KOPT-K1 (cell line): ENCODE measurements at regions not wholly inside any gene's neighbourhood (a gene's known extent, or its start where the extent isn't known, plus 50 kb on each side); places are given as distances from the start of the nearest gene placed in this dataset.
"Not testable (repeated sequence)": the region's sequence is repeated elsewhere in the genome, so short reads cannot be mapped to it uniquely, and the experiment has no call there.

ENCODE experiments used
- H3K27ac ChIP-seq: fragments of 200-600 bp; sonication (generic); 2 replicates; pipeline ENCODE4 v1.5.1; 2016; ENCODE audit warnings: antibody characterized with exemption, mild to moderate bottlenecking, low read depth, low read length; ENCODE audit not compliant: poor library complexity, severe bottlenecking
- H3K36me3 ChIP-seq: fragments of 200-600 bp; sonication (generic); 2 replicates; pipeline ENCODE4 v1.5.1; 2017; ENCODE audit warnings: antibody characterized with exemption, mild to moderate bottlenecking, low read length, moderate library complexity; ENCODE audit not compliant: insufficient read depth
- H3K9me3 ChIP-seq: fragments of 200-600 bp; sonication (generic); 2 replicates; pipeline ENCODE4 v1.5.1; 2017; ENCODE audit warnings: antibody characterized with exemption, low read length, mild to moderate bottlenecking; ENCODE audit not compliant: insufficient read depth, poor library complexity, severe bottlenecking

DNA sequence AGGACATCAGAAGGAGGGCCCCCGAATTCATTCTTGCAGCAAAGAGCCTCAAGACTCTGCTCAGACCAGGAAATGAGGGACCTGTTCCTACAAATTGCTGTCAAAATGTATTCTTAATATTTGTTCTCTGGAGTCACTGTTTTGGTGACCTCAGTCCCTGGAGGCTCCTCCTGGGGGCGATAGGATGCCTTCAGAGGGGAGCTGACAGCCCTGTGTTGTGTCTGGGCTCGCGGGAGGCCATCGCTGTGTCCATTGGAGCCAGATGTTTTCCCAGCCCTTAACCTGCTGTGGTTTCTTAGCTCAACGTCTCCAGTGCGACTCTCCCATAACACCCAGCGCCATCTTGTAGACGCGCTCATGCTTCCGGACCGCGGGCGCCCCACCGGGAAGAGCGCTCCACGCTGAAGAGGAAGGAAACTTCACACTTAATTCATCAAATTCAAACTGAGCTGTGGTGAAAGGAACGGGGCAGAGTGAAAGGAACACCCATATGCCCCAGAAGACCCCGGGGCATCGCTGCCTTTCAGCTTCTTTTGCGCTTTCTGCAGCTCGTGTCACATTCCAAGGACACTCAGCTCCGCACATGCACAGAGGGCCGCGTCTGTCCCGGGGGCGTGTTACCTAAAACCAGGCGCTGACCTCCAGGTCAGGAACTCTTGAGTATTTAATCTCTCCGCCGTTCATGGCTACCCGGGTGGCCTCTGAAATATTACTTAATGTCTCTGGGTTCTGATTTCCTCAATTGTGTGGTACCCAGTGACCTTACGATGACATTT, 112.3 kb upstream of the GDNF start:
- no peak overlapping the region for H3K27ac ChIP-seq
- no peaks in the 10 kb centered on the region for H3K36me3 ChIP-seq
- no peaks in the 10 kb centered on the region for H3K9me3 ChIP-seq

DNA sequence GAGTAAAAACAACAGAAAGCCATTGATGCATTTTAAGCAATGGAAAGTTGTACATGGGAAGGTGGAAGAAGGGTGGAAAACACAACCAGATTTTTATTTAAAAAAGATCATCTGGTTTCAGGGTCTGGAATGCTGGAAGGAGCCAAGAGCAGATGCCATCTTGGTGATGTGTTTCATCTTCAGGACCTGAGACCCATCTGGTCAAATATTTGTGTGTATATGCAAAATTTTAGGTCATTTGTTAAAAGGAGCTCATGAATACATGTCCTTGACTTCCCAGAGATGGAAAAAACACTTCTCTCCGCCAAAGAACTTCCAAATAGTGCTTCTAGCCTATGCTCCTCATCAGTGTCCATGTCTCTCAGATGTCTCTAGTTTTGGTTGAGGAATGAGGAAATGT, 110.6 kb upstream of the GDNF start:
- H3K27ac ChIP-seq = no peak overlapping the region
- H3K9me3 ChIP-seq = no peaks in the 10 kb centered on the region
- H3K36me3 ChIP-seq = no peaks in the 10 kb centered on the region

DNA sequence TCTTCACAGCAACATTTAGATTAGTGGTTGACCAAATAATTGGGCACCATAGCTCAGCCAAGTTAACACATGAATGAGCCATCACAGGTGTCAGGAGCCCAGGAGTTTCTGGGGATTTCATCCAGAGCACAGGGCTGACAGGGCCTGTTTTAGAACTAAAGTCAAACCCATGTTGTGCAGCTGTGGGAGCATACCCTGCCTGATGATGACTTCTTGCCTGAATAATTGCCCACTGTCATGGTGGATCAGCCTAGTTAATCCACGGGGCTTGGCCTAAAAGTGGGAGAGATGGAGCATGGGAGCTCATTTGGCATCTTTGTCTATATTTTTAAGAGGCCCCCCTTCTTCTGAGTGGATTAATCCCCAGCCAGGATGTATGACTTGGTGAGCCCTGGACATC, 105.6 kb upstream of the GDNF start:
- H3K27ac ChIP-seq = no peak overlapping the region
- no peaks in the 10 kb centered on the region for H3K36me3 ChIP-seq
- no peaks in the 10 kb centered on the region for H3K9me3 ChIP-seq

DNA sequence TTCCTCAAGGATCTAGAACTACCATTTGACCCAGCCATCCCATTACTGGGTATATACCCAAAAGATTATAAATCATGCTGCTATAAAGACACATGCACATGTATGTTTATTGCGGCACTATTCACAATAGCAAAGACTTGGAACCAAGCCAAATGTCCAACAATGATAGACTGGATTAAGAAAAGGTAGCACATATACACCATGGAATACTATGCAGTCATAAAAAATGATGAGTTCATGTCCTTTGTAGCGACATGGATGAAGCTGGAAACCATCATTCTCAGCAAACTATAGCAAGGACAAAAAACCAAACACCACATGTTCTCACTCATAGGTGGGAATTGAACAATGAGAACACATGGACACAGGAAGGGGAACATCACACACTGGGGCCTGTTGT, 103.3 kb upstream of the GDNF start:
- H3K27ac ChIP-seq, H3K9me3 ChIP-seq, H3K36me3 ChIP-seq: not testable (repeated sequence)

DNA sequence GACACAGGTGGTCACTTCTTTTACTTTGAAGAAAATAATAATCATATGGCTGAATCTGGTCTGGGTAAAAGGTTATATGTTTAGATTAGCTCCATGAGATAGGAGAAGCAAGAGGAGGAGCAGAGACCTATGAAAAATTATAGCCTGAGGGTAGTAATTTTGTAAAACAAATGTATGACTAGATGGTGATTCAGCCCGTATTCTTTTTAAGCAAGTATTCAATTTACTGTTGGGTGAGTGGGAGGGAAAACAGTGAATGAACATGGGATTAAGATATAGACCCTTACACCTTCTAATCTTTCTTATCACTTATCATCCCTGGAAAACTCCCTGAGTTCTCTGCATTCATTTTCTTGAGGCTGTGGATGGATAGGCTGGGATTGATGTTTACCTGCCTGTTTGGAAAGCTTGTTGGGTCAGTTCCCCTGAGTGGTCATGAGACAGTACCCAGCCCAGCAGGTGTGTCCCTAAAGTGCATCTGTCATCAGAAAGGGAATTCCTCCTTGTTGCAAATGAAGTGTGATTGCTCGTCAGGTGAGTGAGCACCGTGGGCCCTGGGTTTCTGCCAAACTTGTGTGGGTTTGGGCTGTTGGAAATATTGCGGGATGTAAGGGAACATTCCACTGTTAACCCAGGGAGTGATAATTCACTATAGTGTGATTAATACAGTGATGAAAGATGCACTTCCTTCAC, 101.2 kb upstream of the GDNF start:
- Histone ChIP-seq H3K9me3 (no peaks in the 10 kb centered on the region), H3K27ac (no peak overlapping the region), H3K36me3 (no peaks in the 10 kb centered on the region)

DNA sequence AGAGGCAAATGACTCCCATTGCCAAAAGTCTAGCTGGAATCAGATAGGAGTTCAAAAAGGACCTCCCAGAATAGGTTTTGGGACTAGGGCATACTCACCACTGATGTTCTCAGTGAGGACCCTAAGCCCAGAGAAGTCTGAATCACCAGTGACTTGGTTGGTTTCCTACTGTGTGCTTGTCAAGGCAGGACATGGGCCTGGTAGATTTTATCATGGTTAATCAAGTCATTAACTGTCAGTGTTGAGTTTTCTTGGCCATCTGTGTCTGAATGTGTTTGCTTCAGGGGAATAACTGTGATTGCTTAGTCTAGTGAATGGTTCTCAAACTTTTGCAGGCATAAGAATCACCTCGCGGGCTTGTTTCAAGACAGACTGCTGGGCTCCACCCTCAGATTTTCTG, 99.0 kb upstream of the GDNF start:
- H3K27ac ChIP-seq = no peak overlapping the region
- H3K36me3 ChIP-seq = no peaks in the 10 kb centered on the region
- no peaks in the 10 kb centered on the region for H3K9me3 ChIP-seq

DNA sequence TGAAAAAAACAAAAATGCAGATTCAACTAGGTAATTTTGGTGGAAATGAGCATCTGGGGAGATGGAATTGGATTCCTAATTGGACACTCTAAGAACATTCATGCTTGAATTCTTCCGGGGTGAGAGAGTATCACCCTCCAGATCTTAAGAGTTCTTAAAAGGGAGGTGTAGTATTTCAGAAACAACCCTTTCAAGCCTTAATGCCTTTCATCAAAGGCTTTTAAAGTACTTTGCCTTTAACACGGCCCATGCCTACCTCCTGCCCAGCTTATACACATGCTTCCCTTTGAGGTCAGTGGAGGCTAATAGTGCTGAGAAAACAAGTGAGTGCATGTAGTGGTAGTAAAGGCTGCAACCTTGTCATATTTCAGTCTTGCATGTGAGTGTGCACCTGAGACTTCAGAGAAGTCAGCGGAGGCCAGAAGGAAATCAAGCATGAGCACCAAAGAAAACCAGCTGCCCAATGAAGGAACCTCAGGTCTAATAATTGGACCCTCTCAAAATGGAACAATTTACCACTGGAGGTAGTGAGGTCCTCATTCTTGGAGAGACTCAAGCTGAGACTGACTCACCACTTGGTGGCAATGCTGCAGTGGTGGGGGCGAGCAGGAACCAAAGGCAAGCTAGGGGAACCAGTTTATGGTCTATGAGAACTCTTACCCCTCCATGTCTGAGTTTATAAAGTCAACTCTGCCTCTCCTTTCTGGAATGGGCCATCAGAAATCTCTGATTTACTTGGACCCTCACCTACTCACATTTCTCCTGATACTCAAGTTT, 98.4 kb upstream of the GDNF start:
- no peaks in the 10 kb centered on the region for H3K9me3 ChIP-seq
- no peak overlapping the region for H3K27ac ChIP-seq

DNA sequence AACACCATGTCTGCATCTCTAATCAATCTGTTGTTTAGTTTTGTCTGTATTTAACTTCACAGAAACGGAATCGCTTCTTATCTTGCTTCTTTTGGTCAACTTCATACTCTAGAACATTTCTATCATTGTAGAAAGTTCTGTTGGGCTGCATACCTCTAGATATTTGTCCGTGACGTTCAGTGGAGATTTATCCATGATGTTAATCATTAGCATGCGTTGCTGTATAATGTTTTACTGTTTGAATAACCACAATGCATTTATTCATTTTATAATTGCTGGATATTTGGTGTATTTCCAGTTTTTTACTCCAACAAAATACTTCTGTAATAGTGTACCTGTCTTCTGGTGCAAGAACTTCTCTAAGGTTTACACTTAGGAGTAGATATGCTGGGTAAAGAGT, 96.2 kb upstream of the GDNF start:
- Histone ChIP-seq H3K36me3 (no peaks in the 10 kb centered on the region), H3K27ac (no peak overlapping the region), H3K9me3 (no peaks in the 10 kb centered on the region)

More for the DNA sequence above, 98.4 kb upstream of the GDNF start:
- H3K36me3 ChIP-seq = no peaks in the 10 kb centered on the region

DNA sequence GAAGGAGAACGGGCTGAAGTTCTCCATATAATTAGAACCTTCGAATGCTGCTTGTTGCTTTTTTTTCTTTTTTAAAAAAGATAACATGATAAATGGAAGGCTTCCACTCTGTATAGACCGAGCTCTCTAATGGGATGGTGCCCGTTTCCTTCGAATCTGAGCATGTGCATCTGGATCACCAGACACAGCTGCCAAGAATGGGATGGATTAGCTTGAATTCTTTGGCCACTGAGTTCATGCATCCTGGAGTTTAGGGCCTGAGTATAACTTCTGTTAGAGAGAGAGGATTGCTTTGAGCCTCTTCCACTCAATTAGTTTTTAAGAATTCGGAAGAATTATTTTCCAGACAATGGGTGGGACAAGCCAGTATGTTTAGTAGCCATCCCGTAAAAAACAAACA, 93.7 kb upstream of the GDNF start:
- Histone ChIP-seq H3K9me3 (no peaks in the 10 kb centered on the region), H3K36me3 (no peaks in the 10 kb centered on the region), H3K27ac (no peak overlapping the region)

DNA sequence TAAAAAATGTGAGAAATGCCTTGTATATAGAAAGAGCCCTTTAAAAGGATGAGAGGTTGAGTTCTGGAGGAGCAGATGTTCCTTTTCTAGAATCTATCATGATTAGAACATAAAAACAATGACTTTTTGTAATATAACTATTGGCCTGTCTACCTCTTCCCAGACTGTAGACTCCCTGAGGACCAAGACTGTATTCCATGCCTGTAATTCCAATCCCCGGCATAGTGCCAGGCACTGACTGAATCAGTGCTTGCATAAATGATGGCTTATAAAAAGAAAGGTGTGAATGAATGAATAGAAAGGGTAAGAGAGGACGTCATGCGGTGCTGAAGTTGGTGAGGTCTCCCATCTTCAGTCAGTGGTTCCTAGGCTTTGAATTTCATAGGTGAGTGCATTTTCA, 92.6 kb upstream of the GDNF start:
- Histone ChIP-seq H3K27ac (no peak overlapping the region), H3K36me3 (no peaks in the 10 kb centered on the region), H3K9me3 (no peaks in the 10 kb centered on the region)

DNA sequence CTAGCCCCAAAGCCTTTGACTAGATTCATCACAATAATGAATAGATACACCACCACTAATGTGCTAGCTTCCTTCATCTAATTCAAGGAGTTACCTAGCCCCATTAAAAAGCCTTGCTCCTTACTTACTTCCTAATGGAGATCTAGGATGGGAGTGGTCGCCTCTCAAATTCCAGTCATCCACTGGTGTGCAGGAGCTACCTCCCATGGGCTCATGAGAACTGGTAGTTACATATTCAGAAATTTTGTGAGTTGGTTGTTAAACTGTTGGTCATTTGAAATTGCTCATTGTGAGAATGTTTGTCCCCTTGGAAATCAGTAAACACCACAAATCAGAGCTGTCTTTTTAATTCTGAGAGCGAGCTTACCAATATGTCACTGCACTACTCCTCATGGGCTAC, 91.7 kb upstream of the GDNF start:
- Histone ChIP-seq H3K36me3 (no peaks in the 10 kb centered on the region), H3K27ac (no peak overlapping the region), H3K9me3 (no peaks in the 10 kb centered on the region)

DNA sequence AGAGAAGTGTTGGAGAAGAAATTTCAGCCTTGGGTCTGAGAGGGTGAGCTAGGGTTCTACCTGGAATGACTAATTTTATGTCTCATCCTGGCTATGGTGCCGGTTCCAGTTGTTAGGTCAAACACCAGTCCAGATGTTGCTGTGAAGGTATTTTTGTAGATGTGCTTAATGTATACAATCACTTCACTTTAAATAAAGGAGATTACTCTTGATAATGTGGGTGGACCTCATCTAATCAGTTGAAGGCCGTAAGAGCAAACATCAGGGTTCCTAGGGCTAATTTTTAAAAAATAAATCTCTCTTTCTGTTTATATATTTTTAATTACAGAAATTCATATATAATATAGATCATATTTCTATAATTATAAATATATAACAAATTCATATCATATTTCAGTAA, 90.5 kb upstream of the GDNF start:
- Histone ChIP-seq H3K36me3 (no peaks in the 10 kb centered on the region), H3K9me3 (no peaks in the 10 kb centered on the region), H3K27ac (no peak overlapping the region)

DNA sequence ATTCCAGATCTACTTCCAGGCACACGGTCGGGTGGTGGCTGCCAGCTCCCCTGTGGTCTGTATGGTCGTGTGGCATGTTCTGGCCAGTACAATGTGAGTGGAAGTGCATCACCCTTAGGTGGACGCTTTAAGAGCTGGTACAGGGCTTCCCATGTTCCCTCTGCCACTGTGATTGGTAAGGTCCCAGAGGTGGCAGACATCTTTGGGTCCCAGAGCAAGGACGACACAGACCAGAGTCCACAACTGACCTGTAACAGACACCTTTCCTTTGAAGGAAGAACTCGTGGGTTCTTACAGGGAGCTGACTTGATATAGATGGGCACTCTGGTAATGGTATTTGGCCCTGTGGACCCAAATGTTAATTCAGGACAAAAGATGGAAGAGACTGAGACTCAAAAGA, 90.0 kb upstream of the GDNF start:
- no peaks in the 10 kb centered on the region for H3K36me3 ChIP-seq
- H3K27ac ChIP-seq = no peak overlapping the region
- H3K9me3 ChIP-seq = no peaks in the 10 kb centered on the region

DNA sequence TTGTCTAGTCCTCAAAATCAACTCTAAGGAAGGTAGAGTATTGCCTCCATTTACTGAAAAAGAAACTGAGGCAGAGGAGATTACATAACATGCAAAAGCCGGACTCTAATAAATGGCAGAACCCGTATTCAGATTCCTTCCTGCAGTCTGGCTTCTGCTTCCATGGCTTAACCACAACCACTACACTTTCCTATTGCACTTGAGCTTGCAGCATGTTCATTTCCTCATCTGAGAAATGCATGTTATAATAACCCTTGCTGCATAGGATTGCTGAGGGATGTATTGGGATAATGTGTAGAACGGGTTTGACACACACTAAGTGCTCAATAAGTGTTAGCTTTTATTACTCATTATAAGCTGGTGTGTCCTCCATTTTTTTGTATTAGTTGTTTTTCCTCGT, 87.9 kb upstream of the GDNF start:
- not testable (repeated sequence) for H3K36me3 ChIP-seq

DNA sequence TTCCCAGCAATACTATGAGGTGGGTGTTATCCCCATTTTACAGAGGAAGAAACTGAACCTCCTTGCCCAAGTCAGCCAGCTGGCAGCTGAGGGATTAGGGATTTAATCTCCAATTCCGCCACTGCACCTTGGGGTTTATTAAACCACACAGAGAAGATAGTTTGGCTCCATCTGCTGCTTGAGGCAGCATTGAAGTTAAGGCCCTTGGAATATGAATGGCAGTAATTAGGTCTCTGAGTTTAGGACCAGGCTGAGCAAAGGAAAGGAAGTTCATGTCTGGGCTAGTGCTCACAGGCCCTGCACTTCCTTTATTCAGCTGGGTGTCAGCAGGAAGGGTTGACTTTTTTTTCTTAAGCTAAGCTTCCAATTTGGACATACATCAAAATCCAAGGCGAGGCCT, 86.9 kb upstream of the GDNF start:
- H3K36me3 ChIP-seq = no peaks in the 10 kb centered on the region
- H3K27ac ChIP-seq = no peak overlapping the region
- H3K9me3 ChIP-seq = no peaks in the 10 kb centered on the region

More for the DNA sequence above, 87.9 kb upstream of the GDNF start:
- not testable (repeated sequence) for H3K27ac ChIP-seq, H3K9me3 ChIP-seq
